ENCODE measurements at regions not wholly inside any gene's neighbourhood (a gene's known extent, or its start where the extent isn't known, plus 50 kb on each side); places are given as distances from the start of the nearest gene placed in this dataset.

- no peak for TF ChIP-seq CTCF (IDR thresholded peaks at IDR 0.05; ENCODE audit: partially characterized antibody, unreplicated experiment)
- Mint-ChIP-seq H3K9me3 (ENCODE audit: unreplicated experiment) (no peaks in the 10 kb centered on the region), H3K36me3 (ENCODE audit: unreplicated experiment) (peaks cover 8% of the 10 kb centered on the region), H3K4me1 (ENCODE audit: low read depth, unreplicated experiment) (peaks cover 2% of the 10 kb centered on the region), H3K4me3 (ENCODE audit: unreplicated experiment) (no peak overlapping the region), H3K27ac (ENCODE audit: unreplicated experiment) (no peak overlapping the region), H3K27me3 (ENCODE audit: unreplicated experiment) (no peaks in the 10 kb centered on the region)
- no peak for DNase-seq
These were observed 342.5 kb upstream of the JARID2 start for GRCh38 chr6:14903176-14904038.

GRCh38 chr6:14905201-14905600, 340.7 kb upstream of the JARID2 start:
- Mint-ChIP-seq H3K36me3 (ENCODE audit: unreplicated experiment) (peaks cover 3% of the 10 kb centered on the region), H3K4me3 (ENCODE audit: unreplicated experiment) (no peak overlapping the region), H3K9me3 (ENCODE audit: unreplicated experiment) (no peaks in the 10 kb centered on the region), H3K4me1 (ENCODE audit: low read depth, unreplicated experiment) (peaks cover 2% of the 10 kb centered on the region), H3K27me3 (ENCODE audit: unreplicated experiment) (no peaks in the 10 kb centered on the region), H3K27ac (ENCODE audit: unreplicated experiment) (no peak overlapping the region)
- TF ChIP-seq CTCF (IDR thresholded peaks at IDR 0.05; ENCODE audit: partially characterized antibody, unreplicated experiment) = no peak
- no peak for DNase-seq

GRCh38 chr6:14906621-14907020, 339.2 kb upstream of the JARID2 start:
- Mint-ChIP-seq H3K4me1 (ENCODE audit: low read depth, unreplicated experiment) (peaks cover 2% of the 10 kb centered on the region), H3K27ac (ENCODE audit: unreplicated experiment) (no peak overlapping the region), H3K27me3 (ENCODE audit: unreplicated experiment) (no peaks in the 10 kb centered on the region), H3K36me3 (ENCODE audit: unreplicated experiment) (no peaks in the 10 kb centered on the region), H3K9me3 (ENCODE audit: unreplicated experiment) (no peaks in the 10 kb centered on the region), H3K4me3 (ENCODE audit: unreplicated experiment) (no peak overlapping the region)
- no peak for DNase-seq
- TF ChIP-seq CTCF (IDR thresholded peaks at IDR 0.05; ENCODE audit: partially characterized antibody, unreplicated experiment) = no peak

- no peak for TF ChIP-seq CTCF (IDR thresholded peaks at IDR 0.05; ENCODE audit: partially characterized antibody, unreplicated experiment)
- H3K27ac Mint-ChIP-seq (ENCODE audit: unreplicated experiment) = no peak overlapping the region
- no peak overlapping the region for H3K4me3 Mint-ChIP-seq (ENCODE audit: unreplicated experiment)
- H3K27me3 Mint-ChIP-seq (ENCODE audit: unreplicated experiment) = no peaks in the 10 kb centered on the region
- no peak for DNase-seq
- H3K36me3 Mint-ChIP-seq (ENCODE audit: unreplicated experiment) = no peaks in the 10 kb centered on the region
- peaks cover 2% of the 10 kb centered on the region for H3K4me1 Mint-ChIP-seq (ENCODE audit: low read depth, unreplicated experiment)
- H3K9me3 Mint-ChIP-seq (ENCODE audit: unreplicated experiment) = no peaks in the 10 kb centered on the region
These were observed 334.9 kb upstream of the JARID2 start for GRCh38 chr6:14910692-14911547.

All from glutamatergic neuron (in vitro differentiated cells).